ENCODE measurements at regions not wholly inside any gene's neighbourhood (a gene's known extent, or its start where the extent isn't known, plus 50 kb on each side); places are given as distances from the start of the nearest gene placed in this dataset.

- TF ChIP-seq CTCF (IDR thresholded peaks at IDR 0.05; ENCODE audit: insufficient read depth, low read length, poor library complexity, severe bottlenecking) (no peak), EZH2phosphoT487 (conservative IDR thresholded peaks at IDR 0.05; ENCODE audit: low read length) (no peak)
Measured at GRCh38 chr4:148563684-148564083, 121.5 kb upstream of the NR3C2 start.
